ENCODE measurements at regions not wholly inside any gene's neighbourhood (a gene's known extent, or its start where the extent isn't known, plus 50 kb on each side); places are given as distances from the start of the nearest gene placed in this dataset.

- WGBS (ENCODE audit: insufficient coverage, insufficient replicate concordance, low lambda C conversion rate, missing lambda C conversion rate) = 0% methylated on average over 1 of the region's 1 CpG
- Histone ChIP-seq H4K20me1 (ENCODE audit: control insufficient read depth, insufficient read depth) (no peaks in the 10 kb centered on the region), H3K36me3 (ENCODE audit: control insufficient read depth in 2 of 2, insufficient read depth in 2 of 2, low read length in 1 of 2) (no peaks in the 10 kb centered on the region), H2AFZ (ENCODE audit: control insufficient read depth, low read depth, low read length) (no peak overlapping the region), H3K27me3 (replicated peaks in 1 of 2; ENCODE audit: control insufficient read depth in 2 of 2, insufficient read depth in 2 of 2, low read length in 1 of 2) (no peaks in the 10 kb centered on the region), H3K27ac (ENCODE audit: control insufficient read depth, insufficient read depth) (no peak overlapping the region), H3K9ac (ENCODE audit: control insufficient read depth, insufficient read depth, low read length) (no peak overlapping the region), H3K9me3 (replicated peaks; ENCODE audit: control insufficient read depth, insufficient read depth, low read length) (no peaks in the 10 kb centered on the region), H3K4me2 (ENCODE audit: control insufficient read depth, insufficient read depth) (no peak overlapping the region), H3K79me2 (ENCODE audit: control insufficient read depth, insufficient read depth, low read length) (no peaks in the 10 kb centered on the region), H3K4me1 (ENCODE audit: control insufficient read depth, insufficient read depth, low read length) (no peaks in the 10 kb centered on the region), H3K4me3 (no peak overlapping the region)
- no peak for FAIRE-seq
- ATAC-seq = no peak
- ChIA-PET SMC1A (ENCODE audit: uncharacterized antibody, unreplicated experiment) (no interaction called here), CTCF (no interaction called here), POLR2A (no interaction called here), RAD21 (ENCODE audit: unreplicated experiment) (no interaction called here)
- intact Hi-C loops (cut with micrococcal nuclease; ENCODE audit: unreplicated experiment) (no loop called here), in situ Hi-C loops (cut with MboI) (no loop called here)
- BruUV-seq (replicated peaks) = no TSS peak
- no peak for DNase-seq (ENCODE audit: low read depth, low spot score)
- no peak for TF ChIP-seq IKZF1 (conservative IDR thresholded peaks at IDR 0.05)
- TF ChIP-seq CREM (IDR thresholded peaks at IDR 0.05; ENCODE audit: low read depth) = no peak
- TF ChIP-seq, protein P1, sequence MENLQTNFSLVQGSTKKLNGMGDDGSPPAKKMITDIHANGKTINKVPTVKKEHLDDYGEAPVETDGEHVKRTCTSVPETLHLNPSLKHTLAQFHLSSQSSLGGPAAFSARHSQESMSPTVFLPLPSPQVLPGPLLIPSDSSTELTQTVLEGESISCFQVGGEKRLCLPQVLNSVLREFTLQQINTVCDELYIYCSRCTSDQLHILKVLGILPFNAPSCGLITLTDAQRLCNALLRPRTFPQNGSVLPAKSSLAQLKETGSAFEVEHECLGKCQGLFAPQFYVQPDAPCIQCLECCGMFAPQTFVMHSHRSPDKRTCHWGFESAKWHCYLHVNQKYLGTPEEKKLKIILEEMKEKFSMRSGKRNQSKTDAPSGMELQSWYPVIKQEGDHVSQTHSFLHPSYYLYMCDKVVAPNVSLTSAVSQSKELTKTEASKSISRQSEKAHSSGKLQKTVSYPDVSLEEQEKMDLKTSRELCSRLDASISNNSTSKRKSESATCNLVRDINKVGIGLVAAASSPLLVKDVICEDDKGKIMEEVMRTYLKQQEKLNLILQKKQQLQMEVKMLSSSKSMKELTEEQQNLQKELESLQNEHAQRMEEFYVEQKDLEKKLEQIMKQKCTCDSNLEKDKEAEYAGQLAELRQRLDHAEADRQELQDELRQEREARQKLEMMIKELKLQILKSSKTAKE (IDR thresholded peaks at IDR 0.05; ENCODE audit: low read depth, poor library complexity, severe bottlenecking) = no peak
- TF ChIP-seq MXI1 (IDR thresholded peaks at IDR 0.05; ENCODE audit: low read depth, low read length) = no peak
- no peak for TF ChIP-seq ZNF384 (IDR thresholded peaks at IDR 0.05; ENCODE audit: borderline replicate concordance, low read depth, low read length)
- no peak for TF ChIP-seq SRF (IDR thresholded peaks at IDR 0.05; ENCODE audit: low read depth in 2 of 2, low read length in 2 of 2)
- TF ChIP-seq YY1 (IDR thresholded peaks at IDR 0.05; ENCODE audit: low read depth, low read length) = no peak
- TF ChIP-seq MYC (IDR thresholded peaks at IDR 0.05; ENCODE audit: insufficient read depth, insufficient read length, insufficient replicate concordance, low read length, severe bottlenecking) = no peak
- TF ChIP-seq KAT2A (conservative IDR thresholded peaks at IDR 0.05; ENCODE audit: control insufficient read depth, low read depth, low read length) = no peak
- TF ChIP-seq, protein P2, sequence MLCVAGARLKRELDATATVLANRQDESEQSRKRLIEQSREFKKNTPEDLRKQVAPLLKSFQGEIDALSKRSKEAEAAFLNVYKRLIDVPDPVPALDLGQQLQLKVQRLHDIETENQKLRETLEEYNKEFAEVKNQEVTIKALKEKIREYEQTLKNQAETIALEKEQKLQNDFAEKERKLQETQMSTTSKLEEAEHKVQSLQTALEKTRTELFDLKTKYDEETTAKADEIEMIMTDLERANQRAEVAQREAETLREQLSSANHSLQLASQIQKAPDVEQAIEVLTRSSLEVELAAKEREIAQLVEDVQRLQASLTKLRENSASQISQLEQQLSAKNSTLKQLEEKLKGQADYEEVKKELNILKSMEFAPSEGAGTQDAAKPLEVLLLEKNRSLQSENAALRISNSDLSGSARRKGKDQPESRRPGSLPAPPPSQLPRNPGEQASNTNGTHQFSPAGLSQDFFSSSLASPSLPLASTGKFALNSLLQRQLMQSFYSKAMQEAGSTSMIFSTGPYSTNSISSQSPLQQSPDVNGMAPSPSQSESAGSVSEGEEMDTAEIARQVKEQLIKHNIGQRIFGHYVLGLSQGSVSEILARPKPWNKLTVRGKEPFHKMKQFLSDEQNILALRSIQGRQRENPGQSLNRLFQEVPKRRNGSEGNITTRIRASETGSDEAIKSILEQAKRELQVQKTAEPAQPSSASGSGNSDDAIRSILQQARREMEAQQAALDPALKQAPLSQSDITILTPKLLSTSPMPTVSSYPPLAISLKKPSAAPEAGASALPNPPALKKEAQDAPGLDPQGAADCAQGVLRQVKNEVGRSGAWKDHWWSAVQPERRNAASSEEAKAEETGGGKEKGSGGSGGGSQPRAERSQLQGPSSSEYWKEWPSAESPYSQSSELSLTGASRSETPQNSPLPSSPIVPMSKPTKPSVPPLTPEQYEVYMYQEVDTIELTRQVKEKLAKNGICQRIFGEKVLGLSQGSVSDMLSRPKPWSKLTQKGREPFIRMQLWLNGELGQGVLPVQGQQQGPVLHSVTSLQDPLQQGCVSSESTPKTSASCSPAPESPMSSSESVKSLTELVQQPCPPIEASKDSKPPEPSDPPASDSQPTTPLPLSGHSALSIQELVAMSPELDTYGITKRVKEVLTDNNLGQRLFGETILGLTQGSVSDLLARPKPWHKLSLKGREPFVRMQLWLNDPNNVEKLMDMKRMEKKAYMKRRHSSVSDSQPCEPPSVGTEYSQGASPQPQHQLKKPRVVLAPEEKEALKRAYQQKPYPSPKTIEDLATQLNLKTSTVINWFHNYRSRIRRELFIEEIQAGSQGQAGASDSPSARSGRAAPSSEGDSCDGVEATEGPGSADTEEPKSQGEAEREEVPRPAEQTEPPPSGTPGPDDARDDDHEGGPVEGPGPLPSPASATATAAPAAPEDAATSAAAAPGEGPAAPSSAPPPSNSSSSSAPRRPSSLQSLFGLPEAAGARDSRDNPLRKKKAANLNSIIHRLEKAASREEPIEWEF (IDR thresholded peaks at IDR 0.05; ENCODE audit: insufficient replicate concordance, low read depth, low read length) = no peak
- TF ChIP-seq NFXL1 (IDR thresholded peaks at IDR 0.05; ENCODE audit: borderline replicate concordance) = no peak
- no peak for TF ChIP-seq ZBTB33 (IDR thresholded peaks at IDR 0.05)
- TF ChIP-seq MEF2A (IDR thresholded peaks at IDR 0.05; ENCODE audit: insufficient read depth, low read depth, low read length) = no peak
- no peak for TF ChIP-seq POLR2AphosphoS5 (IDR thresholded peaks at IDR 0.05; ENCODE audit: low read length)
- no peak for TF ChIP-seq ZSCAN29 (IDR thresholded peaks at IDR 0.05)
- TF ChIP-seq ZNF207 (IDR thresholded peaks at IDR 0.05; ENCODE audit: borderline replicate concordance) = no peak
- TF ChIP-seq MAX (IDR thresholded peaks at IDR 0.05; ENCODE audit: low read depth, low read length) = no peak
Observed at GRCh38 chr18:27412556-27412955, 227.4 kb upstream of the CHST9 start.

All from GM12878 (cell line).